ENCODE measurements at regions not wholly inside any gene's neighbourhood (a gene's known extent, or its start where the extent isn't known, plus 50 kb on each side); places are given as distances from the start of the nearest gene placed in this dataset.
A peak's percentile ranks its signal among the peaks of the same experiment; 100 is the strongest.
"Not testable (repeated sequence)": the region's sequence is repeated elsewhere in the genome, so short reads cannot be mapped to it uniquely, and the experiment has no call there.

- no peak for DNase-seq
Observed at GRCh38 chr6:27720607-27721580, 191.3 kb downstream of the OR2B2 start.

DNA sequence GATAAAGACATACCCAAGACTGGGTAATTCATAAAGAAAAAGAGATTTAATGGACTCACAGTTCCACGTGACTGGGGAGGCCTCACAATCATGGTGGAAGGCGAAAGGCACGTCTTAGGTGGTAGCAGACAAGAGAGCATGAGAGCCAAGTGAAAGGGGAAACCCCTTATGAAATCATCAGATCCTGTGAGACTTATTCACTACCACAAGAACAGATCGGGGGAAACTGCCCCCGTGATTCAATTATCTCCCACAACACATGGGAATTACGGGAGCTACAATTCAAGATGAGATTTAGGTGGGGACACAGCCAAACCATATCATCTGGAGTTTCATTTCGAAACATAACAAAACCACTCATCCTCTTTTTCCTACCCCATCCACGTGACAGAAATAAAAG, 193.2 kb downstream of the OR2B2 start:
- not testable (repeated sequence) for DNase-seq

GRCh38 chr6:27706431-27706830, 205.8 kb downstream of the OR2B2 start:
- no peak for DNase-seq

DNA sequence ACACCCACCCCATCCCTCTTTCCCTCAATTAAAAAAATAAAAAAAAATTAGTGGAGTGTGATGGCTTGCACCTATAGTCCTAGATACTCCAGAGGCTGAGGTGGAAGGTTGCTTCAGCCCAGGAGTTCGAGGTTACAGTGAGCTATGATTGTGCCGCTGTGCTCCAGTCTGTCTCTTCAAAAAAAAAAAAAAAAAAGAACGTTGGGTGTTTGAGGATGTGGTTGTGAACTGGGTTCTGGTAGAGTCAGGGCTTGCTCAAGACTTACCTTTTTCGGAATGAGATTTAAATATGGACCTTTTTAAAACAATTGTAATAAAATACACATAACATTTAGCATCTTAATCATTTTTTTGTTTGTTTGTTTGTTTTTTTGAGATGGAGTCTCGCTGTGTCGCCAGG, 211.9 kb downstream of the OR2B2 start:
- DNase-seq: no peak

GRCh38 chr6:27694547-27694874, 217.7 kb downstream of the OR2B2 start:
- DNase-seq: no peak

DNA sequence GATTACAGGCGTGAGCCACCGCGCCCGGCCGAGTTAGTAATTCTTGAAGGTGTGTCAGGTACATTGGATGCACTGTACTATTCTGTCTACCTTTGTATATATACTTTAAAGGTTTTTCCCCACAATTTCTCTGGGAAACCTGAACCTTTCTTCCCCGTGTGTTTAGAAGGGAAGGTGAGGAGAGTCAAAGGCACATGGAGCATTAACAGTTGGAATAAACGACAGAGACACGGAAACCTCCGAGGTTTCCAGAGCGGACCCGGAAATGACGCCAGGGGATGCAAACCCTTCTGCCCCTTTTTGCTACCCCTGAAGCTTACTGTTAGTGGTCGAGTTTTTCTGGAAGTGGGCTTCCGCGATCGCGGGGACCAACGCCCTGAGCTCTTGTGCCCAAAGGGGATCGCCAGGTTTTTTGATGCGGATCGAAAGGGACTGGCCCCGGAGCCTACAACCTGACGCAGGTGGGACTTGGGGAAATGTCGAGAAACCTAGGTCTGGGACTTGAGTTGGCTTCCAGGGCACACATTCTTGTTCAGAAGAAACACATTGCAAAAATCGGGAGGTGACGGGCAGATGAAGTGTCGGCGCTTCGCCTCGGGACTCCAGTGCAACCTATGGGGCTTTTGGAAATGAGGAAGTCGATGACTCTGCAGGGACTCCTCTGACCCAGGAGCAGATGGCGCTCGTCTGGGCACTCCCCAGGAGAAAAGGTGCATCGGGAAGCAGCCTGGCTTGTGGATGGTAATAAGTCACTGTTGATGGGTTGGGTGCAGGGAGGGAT, 218.2 kb downstream of the OR2B2 start:
- DNase-seq: peak; percentile 61

DNA sequence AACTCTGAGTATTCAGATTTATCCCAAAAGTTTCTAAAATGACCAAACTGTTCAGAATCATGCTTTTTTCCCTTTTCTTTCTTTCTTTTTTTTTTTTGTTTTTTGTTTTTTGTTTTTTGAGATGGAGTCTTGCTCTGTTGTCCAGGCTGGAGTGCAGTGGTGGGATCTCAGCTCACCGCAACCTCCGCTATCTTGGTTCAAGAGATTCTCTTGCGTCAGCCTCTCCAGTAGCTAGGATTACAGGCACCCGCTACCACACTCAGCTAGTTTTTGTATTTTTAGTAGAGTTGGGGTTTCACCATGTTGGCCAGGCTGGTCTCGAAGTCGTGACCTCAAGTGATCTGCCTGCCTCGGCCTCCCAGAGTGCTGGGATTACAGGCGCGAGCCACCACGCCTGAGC, 219.2 kb upstream of the ZNF184 start:
- DNase-seq: not testable (repeated sequence)

DNA sequence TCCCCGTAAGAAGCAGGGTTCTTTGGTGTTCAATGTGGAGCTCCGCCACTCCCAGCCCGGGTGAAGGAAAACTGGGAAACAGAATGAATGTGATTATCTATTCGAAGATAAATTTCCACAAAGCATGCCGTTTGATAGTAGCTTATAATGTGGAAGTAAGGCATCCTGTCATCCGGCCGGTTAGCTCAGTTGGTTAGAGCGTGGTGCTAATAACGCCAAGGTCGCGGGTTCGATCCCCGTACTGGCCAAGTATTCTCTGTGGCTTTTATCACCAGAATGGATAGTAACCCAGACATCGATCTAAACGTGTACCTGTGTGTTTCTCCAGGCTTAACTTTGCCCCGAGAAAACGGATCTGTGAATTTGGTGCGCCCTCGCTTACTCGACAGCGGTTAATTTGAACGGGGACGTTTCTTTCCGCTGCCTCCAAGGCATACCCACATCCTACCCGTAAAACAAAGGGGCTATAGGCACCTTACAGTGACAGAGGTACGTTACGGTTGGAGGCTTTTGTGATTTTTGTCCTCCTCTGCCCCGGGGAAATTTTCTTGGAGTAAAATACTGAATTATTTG, 215.2 kb upstream of the ZNF184 start:
- peak; percentile 93 for DNase-seq

DNA sequence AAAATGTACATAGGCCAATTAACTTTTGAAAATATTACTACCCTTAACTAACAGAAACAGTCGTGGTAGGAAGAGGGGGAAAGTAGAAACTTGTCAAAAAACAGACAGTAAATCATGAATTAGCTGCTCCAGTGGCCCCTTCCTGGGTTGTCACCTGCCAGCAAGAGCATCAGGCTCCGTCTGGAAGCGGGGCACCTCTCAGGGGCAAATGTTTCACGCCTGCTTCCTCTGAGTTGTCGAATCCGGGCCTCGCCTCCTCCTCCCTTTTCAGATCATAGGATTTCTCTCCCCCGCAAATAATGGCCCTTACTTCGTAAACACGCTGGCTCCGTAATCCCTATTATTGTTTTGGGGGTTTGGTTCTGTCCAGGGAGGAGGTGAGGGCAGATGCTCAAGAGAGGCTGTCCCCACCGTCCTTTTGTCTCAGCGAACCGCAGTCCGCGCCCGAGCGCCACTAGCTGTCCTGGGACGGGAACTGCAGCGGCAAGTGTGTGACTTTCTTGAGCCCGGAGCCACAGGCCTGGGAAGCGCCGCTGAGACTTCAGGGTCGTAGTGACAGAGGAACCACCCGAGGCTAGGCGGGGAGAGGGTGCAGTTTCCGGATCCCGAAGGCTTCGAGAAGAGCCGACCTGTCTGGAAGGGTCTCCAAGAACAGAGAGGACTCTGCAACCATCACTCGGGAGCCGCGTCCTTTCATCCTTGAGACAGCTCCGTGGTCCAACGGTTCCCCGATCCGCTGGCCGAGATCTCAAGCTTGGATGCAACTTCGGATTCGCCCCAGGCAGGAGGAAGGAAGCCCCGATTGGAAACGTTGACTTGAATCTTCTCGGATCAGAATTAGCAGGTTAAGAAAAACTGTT, 214.5 kb upstream of the ZNF184 start:
- peak; percentile 82 for DNase-seq

DNA sequence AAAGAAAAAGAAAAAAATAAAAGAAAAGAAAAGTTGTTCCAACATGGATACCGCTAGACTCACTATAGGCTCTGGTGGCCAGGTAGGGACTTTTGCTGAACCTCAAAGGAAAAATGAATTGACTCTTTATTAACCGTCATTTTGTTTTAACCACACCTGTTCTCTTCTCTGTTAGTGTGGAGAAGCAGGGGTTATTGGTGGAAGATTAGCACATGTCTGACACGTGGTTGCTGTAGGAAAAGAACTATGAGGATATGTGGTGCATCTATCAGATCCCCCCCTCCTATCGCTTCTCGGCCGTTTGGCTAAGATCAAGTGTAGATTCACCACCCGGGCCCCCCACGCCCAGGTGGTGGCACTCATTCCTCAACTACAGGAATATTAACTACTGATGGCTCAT, 212.4 kb upstream of the ZNF184 start:
- DNase-seq: no peak

DNA sequence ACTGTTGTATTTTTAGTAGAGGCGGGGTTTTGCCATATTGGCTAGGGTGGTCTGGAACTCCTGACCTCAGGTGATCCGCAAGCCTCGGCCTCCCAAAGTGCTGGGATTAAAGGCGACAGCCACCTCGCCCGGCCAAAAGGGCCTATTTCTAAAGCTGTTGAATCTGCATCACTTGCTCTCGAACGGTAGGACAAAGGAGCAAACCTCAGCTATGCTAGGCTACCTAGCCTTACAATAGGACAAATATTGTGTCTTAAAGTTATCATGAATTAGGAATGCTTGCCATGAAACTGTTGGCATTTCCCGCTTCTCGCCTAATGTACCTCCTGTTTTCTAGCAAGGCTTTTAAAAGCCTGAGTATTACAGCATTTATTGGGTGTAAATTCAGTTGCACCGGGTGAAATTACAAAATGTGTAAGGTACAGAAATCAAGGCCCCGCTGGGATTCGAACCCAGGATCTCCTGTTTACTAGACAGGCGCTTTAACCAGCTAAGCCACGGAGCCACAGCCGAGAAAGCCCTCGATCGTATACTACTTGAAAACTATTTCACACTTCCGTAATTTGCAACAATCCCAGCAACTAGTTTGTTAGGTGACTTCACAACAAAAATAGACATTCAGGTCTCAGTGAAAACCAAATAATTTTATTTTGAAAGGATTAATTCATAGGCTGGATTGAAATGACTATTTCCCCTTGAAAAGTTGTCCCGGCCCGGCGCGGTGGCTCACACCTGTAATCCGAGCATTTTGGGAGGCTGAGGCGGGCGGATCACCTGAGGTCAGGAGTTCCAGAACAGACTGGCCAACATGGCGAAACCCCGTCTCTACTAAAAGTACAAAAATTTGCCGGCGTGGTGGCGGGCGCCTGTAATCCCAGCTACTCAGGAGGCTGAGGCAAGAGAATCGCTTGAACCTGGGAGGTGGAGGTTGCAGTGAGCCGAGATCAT, 211.6 kb upstream of the ZNF184 start:
- peak; percentile 35 for DNase-seq

DNA sequence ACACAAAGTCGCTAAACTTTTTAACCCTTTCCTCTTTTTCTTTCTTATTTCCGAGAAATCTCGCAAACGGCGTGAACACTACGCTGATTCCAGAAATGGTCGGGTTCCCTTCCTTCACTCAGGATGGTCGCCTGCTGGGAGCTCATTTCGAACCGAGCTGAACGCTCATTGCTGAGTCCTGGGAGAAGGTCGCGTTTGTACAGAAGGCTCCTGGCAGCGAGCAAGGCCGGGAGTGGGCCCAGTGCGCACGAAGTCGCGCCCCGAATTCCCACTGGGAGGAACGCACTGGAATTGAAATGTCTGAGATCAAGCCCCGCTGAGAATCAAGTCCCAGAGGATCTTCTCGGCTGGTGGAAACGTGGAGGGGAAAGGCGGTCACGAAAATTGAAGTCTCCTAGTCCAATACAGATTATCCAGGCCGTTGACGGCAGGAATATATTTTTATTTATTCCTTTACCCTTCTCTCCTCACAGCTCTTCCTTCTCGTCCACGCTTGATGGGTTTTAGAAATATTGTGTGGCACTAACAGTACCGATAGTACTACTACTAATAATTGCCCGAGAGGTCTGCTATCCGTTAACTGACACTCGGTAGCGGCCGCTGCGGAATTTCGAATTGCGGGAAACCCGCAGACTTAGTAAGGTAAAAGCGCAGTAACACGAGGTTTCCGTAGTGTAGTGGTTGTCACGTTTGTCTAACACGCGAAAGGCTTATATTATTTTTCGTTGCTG, 207.2 kb upstream of the ZNF184 start:
- no peak for DNase-seq

GRCh38 chr6:27679308-27679963, 206.5 kb upstream of the ZNF184 start:
- no peak for DNase-seq

DNA sequence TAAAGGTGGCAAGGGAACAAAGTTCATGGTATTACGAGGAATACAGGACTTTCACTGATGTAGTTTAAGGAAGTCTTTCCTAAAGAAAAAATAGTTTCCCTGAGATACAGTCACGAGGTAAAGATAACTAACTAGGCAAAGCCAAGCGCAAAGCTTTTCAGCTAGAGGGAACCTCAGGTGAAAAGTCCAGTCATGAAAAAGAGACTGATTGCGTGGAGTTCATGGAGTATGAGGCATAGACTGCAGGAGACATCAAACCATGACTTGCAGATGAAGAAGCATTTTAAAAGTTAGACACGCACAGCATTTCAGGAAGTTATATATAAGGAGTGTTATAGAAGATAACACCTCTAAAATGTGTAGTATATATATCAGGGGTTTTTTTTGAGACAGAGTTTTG, 205.6 kb upstream of the ZNF184 start:
- no peak for DNase-seq

DNA sequence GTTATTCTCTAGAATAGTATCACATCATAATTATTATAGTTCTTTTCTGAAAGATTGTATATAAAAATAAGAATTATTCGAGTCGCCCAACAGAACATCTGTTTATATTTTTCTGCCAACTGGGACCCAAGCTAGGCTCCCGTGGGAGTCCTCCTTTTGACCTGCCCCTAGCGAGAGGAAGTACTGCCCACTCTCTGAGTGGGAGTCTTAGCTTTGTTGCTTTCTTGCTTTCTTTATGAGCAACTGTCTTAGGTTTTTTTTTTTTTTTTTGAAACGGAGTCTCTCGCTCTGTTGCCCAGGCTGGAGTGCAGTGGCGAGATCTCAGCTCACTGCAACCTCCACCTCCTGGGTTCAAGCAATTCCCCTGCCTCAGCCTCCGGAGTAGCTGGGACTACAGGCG, 202.0 kb upstream of the ZNF184 start:
- DNase-seq: no peak

DNA sequence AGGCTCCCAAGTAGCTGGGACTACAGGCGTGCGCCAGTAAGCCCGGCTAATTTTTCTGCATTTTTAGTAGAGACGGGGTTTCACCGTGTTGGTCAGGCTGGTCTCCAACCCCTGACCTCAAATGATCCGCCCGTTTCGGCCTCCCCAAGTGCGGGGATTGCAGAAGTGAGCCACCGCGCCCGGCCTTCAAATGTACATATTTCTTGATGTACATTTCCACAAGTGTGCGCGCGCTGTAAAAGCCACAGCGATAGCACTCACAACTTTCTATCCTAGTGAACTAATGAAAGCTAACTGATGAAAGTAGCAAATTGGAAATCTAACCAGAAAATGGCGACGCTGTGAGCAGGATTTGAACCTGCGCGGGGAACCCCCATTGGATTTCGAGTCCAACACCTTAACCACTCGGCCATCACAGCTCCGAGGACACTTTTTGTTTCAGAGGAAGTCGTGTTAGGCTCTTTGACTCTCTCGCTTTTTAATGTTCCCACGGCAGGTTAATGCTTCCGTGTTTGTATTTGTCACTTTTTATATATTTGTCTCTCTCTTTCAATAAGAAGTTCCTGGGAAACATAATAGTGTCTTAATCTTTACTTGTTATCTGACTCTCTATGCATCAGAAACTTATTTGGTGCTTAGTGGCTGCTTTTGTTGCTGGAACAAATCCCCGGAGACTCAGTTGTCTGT, 199.4 kb upstream of the ZNF184 start:
- DNase-seq: peak; percentile 68

DNA sequence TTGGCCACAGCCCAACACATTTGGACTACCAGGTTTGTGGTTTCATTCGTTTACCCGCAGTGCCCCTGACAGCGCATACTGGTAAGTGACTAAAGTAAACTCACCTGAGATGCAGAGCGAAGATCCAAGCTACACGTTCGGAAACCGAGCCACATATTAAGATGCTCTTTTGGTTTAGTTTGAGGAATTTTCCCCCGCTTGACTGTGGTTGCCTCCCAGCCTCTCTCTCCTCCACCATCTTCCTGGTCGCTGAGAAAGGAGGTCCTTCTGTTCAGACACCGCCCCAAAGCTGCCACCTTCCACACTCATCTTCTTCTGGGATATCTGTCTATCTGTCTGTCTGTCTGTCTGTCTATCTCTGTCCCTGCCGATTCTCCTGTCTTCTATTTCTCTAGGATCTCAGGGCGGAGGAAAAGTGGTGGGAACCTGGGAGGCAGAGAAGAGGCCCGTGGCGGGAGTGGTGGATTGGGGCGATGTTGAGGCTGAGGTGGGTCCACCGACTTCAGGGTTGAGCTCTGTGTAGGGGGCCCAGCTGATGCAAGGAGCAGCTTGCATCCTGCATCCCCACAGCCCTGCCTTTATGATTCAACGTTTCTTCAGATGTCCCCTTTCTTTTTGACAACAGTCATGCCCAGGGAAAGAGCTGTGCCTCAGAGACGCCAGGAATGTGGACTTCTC, 196.9 kb upstream of the ZNF184 start:
- DNase-seq: no peak

DNA sequence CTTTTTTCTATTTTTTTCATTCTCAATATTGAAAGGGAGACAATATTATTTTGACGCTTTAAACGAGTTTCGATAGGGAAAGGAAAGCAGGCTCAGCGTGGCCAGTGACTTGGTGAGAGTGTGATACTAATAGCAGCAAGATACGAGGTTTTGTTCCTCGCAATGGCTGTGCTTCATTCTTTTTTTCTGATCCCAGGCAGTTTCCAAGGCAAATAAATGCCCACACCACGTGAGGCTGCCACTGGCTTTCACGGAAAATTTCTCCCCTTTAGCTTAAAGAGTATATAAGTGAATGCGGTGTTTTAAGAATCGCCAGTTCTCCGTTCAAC, 196.4 kb upstream of the ZNF184 start:
- DNase-seq: peak; percentile 12

All from NCI-H526 treated with DMSO at 0.1 percent for 48 hours (cell line).